HepG2 (cell line): ENCODE measurements at regions not wholly inside any gene's neighbourhood (a gene's known extent, or its start where the extent isn't known, plus 50 kb on each side); places are given as distances from the start of the nearest gene placed in this dataset.

ENCODE experiments used
- ATAC-seq: fragments of 200-7000 bp; cut with Tn5 transposase; 3 replicates; pipeline ENCODE4 v1.9.1; 2020; ENCODE audit warnings: mild to moderate bottlenecking, moderate library complexity
- BruUV-seq: library from RNA; stranded (reverse); fragments of 400-500 nt; replicated peaks from 2 replicates; lab custom pipeline; 2021; lab: Mats Ljungman, UMichigan
- CTCF ChIA-PET: fragments of 300-600 bp; formaldehyde crosslinking; extraction: SDS; loops from one replicate; lab custom pipeline; 2021; ENCODE audit warnings: low total read pairs, inconsistent platforms, low intra/inter-chr PET ratio; lab: Yijun Ruan, JAX
- POLR2A ChIA-PET: fragments of 350-600 bp; sonication (Branson Sonifier 250); formaldehyde crosslinking; loops from one replicate; lab custom pipeline; 2020; ENCODE audit warnings: antibody characterized with exemption, inconsistent platforms; lab: Yijun Ruan, JAX
- DNase-seq: peaks from one replicate; pipeline ENCODE4 v3.0.0-alpha.2; 2015; ENCODE audit warnings: low spot score
- FAIRE-seq: peaks from 3 replicates; lab custom pipeline; 2011; peaks lifted over from hg19 to GRCh38; lab: Jason Lieb, UNC
- H2AFZ ChIP-seq: one replicate; pipeline ENCODE4 v1.6.1; 2011; ENCODE audit warnings: low read length, inconsistent platforms
- H3K27ac ChIP-seq: fragments of 300-600 bp; 3 replicates; pipeline ENCODE4 v1.8.0; 2011; ENCODE audit warnings: mixed run types, mild to moderate bottlenecking, mixed read lengths, low read length, inconsistent platforms; ENCODE audit not compliant: insufficient read depth; ENCODE audit errors: extremely low read length
- H3K27me3 ChIP-seq, 2 experiments: fragments of 200-600 bp in 1 of 2; 2 replicates in 1 of 2; 3 replicates in 1 of 2; pipeline versions ENCODE4 v1.6.0 to v1.8.0; 2011; ENCODE audit warnings: low read length in 2 of 2, mild to moderate bottlenecking in 2 of 2, moderate library complexity in 2 of 2, inconsistent platforms in 1 of 2; ENCODE audit not compliant: insufficient read depth in 2 of 2, control insufficient read depth in 1 of 2
- H3K36me3 ChIP-seq, 2 experiments: fragments of 200-600 bp in 1 of 2; replicated peaks in 1 of 2; 2 replicates in 1 of 2; 3 replicates in 1 of 2; pipeline versions ENCODE4 v1.5.1 to v1.8.0; 2011; ENCODE audit warnings: low read length in 2 of 2, inconsistent platforms in 1 of 2; ENCODE audit not compliant: insufficient read depth in 2 of 2, control insufficient read depth in 1 of 2
- H3K4me1 ChIP-seq: 2 replicates; pipeline ENCODE4 v1.5.1; 2012; ENCODE audit warnings: low read length, inconsistent platforms; ENCODE audit not compliant: insufficient read depth
- H3K4me2 ChIP-seq: 2 replicates; pipeline ENCODE4 v1.6.0; 2011; ENCODE audit warnings: low read depth, low read length, inconsistent platforms
- H3K4me3 ChIP-seq, 3 experiments: fragments of 200-600 bp in 1 of 3; sonication (generic), shearing (Covaris generic) in 1 of 3; replicated peaks in 1 of 3; 2 replicates each; pipeline ENCODE4 v1.5.1; 2011 to 2016; ENCODE audit warnings: low read length in 3 of 3, inconsistent platforms in 2 of 3, low read depth in 2 of 3, mild to moderate bottlenecking in 2 of 3, control low read depth in 1 of 3, mixed read lengths in 1 of 3; ENCODE audit not compliant: insufficient read depth in 1 of 3
- H3K79me2 ChIP-seq: one replicate; pipeline ENCODE4 v1.6.1; 2011; ENCODE audit warnings: low read length, inconsistent platforms; ENCODE audit not compliant: insufficient read depth
- H3K9ac ChIP-seq: 2 replicates; pipeline ENCODE4 v1.6.0; 2011; ENCODE audit warnings: mild to moderate bottlenecking, low read depth, low read length, inconsistent platforms; ENCODE audit not compliant: insufficient read depth
- H3K9me3 ChIP-seq: 2 replicates; pipeline ENCODE4 v1.5.1; 2012; ENCODE audit warnings: mild to moderate bottlenecking, low read length
- H4K20me1 ChIP-seq: 2 replicates; pipeline ENCODE4 v1.6.0; 2011; ENCODE audit warnings: inconsistent platforms, mild to moderate bottlenecking, low read length, moderate library complexity; ENCODE audit not compliant: insufficient read depth
- SALL1 ChIP-seq: sonication (generic); formaldehyde crosslinking; IDR thresholded peaks from 2 replicates; pipeline ENCODE4 v1.8.0; 2022; ENCODE audit warnings: mild to moderate bottlenecking, missing genetic modification reagents
- SCMH1 ChIP-seq: sonication (generic); formaldehyde crosslinking; IDR thresholded peaks from 2 replicates; pipeline ENCODE4 v1.9.0; 2021; ENCODE audit warnings: missing genetic modification reagents, mild to moderate bottlenecking, borderline replicate concordance
- ZNF556 ChIP-seq: sonication (generic); formaldehyde crosslinking; IDR thresholded peaks from 2 replicates; pipeline ENCODE4 v1.4.0; 2020; ENCODE audit warnings: mild to moderate bottlenecking, missing genetic modification reagents, borderline replicate concordance
- WGBS: methylation state at CpG from one replicate; pipeline ENCODE4 v1.1.6; 2017; ENCODE audit warnings: low lambda C conversion rate; 5-methylcytosine and 5-hydroxymethylcytosine counted together
- in situ Hi-C: cut with HindIII; loops from 2 replicates; pipeline ENCODE4 v1.10.0; 2017; ENCODE audit warnings: low pct_unique_long_range_greater_than_20kb; ENCODE audit not compliant: extremely low pct_ligation_motif_present
- intact Hi-C: fragments of 100-400 bp; cut with micrococcal nuclease; formaldehyde crosslinking; loops from one replicate; pipeline ENCODE4 v1.10.0; 2022; ENCODE audit not compliant: unreplicated experiment
- TF ChIP-seq, protein P1 (sequence below): sonication (generic); formaldehyde crosslinking; IDR thresholded peaks from 2 replicates; pipeline ENCODE4 v1.9.0; 2021; ENCODE audit warnings: missing genetic modification reagents, mild to moderate bottlenecking, borderline replicate concordance
- TF ChIP-seq, protein P2 (sequence below): sonication (generic); formaldehyde crosslinking; IDR thresholded peaks from 2 replicates; pipeline ENCODE4 v1.5.0; 2020; ENCODE audit warnings: mild to moderate bottlenecking, missing genetic modification reagents
- TF ChIP-seq, protein P3 (sequence below): sonication (generic); formaldehyde crosslinking; IDR thresholded peaks from 2 replicates; pipeline ENCODE4 v1.9.0; 2021; ENCODE audit warnings: missing genetic modification reagents, borderline replicate concordance
- TF ChIP-seq, protein P4 (sequence below): sonication (generic); formaldehyde crosslinking; IDR thresholded peaks from 2 replicates; pipeline ENCODE4 v1.8.0; 2022; ENCODE audit warnings: mild to moderate bottlenecking, missing genetic modification reagents; ENCODE audit not compliant: insufficient replicate concordance

DNA sequence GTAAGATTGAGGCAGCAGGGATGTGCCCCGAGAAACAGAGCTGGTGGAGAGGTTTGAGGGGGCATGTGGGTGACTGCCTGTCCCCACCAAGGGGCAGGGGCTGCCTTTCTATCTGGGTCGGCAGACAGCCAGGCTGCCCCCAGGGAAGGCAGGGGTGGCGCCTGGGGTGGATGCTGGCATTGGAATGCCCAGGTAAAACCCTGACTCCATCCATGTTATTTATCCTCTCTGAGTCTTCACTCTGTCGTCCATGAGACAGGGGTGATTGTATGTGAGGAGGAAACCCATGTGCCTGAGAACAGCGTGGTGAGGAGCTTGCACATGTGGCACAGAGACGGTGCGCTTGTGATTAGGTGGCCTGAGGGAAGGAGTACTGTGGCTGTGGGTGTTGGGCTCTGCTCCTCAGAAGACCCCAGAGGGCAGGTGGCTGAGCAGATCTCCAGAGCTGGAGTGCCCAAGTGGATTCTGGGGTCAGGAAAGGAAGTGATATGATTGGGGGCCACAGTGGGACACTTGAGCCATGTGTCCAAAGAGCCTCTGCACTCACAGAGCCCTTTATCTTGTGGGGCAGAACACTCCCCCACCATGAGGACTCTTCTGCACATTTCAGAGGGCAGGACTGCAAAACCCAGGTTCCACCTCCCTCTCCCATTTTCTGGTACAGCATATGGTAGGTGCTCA, 100.4 kb upstream of the RET start:
- intact Hi-C loops, result no loop called here
- Histone ChIP-seq H3K36me3 (no peaks in the 10 kb centered on the region), H3K4me3 (no peak overlapping the region), H2AFZ (no peak overlapping the region), H3K9me3 (no peaks in the 10 kb centered on the region), H3K4me1 (no peaks in the 10 kb centered on the region), H3K4me2 (no peak overlapping the region), H3K27me3 (peaks cover 4 to 15% of the 10 kb centered on the region in 2 experiments; a peak in 3 of 5 replicates), H3K27ac (no peak overlapping the region), H4K20me1 (no peaks in the 10 kb centered on the region), H3K79me2 (no peaks in the 10 kb centered on the region), H3K9ac (no peak overlapping the region)
- TF ChIP-seq, protein P1, sequence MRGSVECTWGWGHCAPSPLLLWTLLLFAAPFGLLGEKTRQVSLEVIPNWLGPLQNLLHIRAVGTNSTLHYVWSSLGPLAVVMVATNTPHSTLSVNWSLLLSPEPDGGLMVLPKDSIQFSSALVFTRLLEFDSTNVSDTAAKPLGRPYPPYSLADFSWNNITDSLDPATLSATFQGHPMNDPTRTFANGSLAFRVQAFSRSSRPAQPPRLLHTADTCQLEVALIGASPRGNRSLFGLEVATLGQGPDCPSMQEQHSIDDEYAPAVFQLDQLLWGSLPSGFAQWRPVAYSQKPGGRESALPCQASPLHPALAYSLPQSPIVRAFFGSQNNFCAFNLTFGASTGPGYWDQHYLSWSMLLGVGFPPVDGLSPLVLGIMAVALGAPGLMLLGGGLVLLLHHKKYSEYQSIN, result no peak
- TF ChIP-seq SALL1 (CRISPR knock-in tag) (no peak), ZNF556 (no peak), SCMH1 (CRISPR knock-in tag) (no peak)
- TF ChIP-seq, protein P2, sequence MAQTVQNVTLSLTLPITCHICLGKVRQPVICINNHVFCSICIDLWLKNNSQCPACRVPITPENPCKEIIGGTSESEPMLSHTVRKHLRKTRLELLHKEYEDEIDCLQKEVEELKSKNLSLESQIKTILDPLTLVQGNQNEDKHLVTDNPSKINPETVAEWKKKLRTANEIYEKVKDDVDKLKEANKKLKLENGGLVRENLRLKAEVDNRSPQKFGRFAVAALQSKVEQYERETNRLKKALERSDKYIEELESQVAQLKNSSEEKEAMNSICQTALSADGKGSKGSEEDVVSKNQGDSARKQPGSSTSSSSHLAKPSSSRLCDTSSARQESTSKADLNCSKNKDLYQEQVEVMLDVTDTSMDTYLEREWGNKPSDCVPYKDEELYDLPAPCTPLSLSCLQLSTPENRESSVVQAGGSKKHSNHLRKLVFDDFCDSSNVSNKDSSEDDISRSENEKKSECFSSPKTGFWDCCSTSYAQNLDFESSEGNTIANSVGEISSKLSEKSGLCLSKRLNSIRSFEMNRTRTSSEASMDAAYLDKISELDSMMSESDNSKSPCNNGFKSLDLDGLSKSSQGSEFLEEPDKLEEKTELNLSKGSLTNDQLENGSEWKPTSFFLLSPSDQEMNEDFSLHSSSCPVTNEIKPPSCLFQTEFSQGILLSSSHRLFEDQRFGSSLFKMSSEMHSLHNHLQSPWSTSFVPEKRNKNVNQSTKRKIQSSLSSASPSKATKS, result no peak
- TF ChIP-seq, protein P3, sequence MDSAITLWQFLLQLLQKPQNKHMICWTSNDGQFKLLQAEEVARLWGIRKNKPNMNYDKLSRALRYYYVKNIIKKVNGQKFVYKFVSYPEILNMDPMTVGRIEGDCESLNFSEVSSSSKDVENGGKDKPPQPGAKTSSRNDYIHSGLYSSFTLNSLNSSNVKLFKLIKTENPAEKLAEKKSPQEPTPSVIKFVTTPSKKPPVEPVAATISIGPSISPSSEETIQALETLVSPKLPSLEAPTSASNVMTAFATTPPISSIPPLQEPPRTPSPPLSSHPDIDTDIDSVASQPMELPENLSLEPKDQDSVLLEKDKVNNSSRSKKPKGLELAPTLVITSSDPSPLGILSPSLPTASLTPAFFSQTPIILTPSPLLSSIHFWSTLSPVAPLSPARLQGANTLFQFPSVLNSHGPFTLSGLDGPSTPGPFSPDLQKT (CRISPR knock-in tag), result no peak
- TF ChIP-seq, protein P4, sequence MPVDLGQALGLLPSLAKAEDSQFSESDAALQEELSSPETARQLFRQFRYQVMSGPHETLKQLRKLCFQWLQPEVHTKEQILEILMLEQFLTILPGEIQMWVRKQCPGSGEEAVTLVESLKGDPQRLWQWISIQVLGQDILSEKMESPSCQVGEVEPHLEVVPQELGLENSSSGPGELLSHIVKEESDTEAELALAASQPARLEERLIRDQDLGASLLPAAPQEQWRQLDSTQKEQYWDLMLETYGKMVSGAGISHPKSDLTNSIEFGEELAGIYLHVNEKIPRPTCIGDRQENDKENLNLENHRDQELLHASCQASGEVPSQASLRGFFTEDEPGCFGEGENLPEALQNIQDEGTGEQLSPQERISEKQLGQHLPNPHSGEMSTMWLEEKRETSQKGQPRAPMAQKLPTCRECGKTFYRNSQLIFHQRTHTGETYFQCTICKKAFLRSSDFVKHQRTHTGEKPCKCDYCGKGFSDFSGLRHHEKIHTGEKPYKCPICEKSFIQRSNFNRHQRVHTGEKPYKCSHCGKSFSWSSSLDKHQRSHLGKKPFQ (CRISPR knock-in tag), result no peak
- in situ Hi-C loops, result no loop called here
- ATAC-seq (no peak), DNase-seq (no peak), FAIRE-seq (no peak)
- ChIA-PET POLR2A (no interaction called here), CTCF (no interaction called here)
- WGBS, result 21% methylated on average over 7 of the region's 7 CpGs
- BruUV-seq, result no TSS peak
